Vagina (tissue), 2 donors: ENCODE measurements at regions not wholly inside any gene's neighbourhood (a gene's known extent, or its start where the extent isn't known, plus 50 kb on each side); places are given as distances from the start of the nearest gene placed in this dataset.

Experiments used
- POLR2A ChIP-seq, 2 donors: fragments of 450-650 bp; IDR thresholded peaks; one replicate each; pipeline ENCODE4 v1.6.1; 2017; ENCODE audit warnings: antibody characterized with exemption in 2 of 2, mild to moderate bottlenecking in 2 of 2, moderate library complexity in 2 of 2
- POLR2AphosphoS5 ChIP-seq, 2 donors: sonication (generic); formaldehyde crosslinking; IDR thresholded peaks; one replicate each; pipeline ENCODE4 v1.9.0; 2017; ENCODE audit warnings: antibody characterized with exemption in 2 of 2, mild to moderate bottlenecking in 2 of 2, low read depth in 1 of 2; ENCODE audit not compliant: insufficient read depth in 1 of 2
- TF ChIP-seq, protein P1 (sequence below), 3 experiments: fragments of 450-650 bp in 2 of 3; fragments of 200-600 bp in 1 of 3; sonication (generic) in 1 of 3; IDR thresholded peaks; one replicate each; pipeline ENCODE4 v1.5.1; 2017 to 2019; ENCODE audit warnings: antibody characterized with exemption in 3 of 3, mild to moderate bottlenecking in 2 of 3, moderate library complexity in 2 of 3

DNA sequence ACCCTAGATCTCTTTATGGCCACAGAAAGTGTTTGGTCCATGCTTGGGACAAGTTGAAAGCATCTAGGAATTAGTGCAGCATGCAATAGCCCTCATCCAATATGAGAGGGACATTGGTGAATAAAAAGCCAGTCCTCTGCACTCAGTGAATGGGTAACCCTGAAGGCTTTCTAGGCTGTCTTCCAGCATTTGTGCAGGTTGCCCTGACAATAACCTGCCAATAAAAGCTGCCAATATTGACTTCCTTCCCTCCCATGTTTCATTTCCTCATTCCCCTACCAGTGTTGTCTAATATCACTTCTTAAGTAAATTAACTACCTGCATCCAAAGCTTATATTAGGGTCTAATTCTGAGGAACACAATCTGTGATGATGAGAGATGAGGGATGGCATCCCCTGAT is 563.6 kb upstream of the NEGR1 start:
- TF ChIP-seq POLR2AphosphoS5 (IDR thresholded peaks at IDR 0.05; ENCODE audit: insufficient read depth in 1 of 2, low read depth in 1 of 2) = no peak
- TF ChIP-seq, protein P1, sequence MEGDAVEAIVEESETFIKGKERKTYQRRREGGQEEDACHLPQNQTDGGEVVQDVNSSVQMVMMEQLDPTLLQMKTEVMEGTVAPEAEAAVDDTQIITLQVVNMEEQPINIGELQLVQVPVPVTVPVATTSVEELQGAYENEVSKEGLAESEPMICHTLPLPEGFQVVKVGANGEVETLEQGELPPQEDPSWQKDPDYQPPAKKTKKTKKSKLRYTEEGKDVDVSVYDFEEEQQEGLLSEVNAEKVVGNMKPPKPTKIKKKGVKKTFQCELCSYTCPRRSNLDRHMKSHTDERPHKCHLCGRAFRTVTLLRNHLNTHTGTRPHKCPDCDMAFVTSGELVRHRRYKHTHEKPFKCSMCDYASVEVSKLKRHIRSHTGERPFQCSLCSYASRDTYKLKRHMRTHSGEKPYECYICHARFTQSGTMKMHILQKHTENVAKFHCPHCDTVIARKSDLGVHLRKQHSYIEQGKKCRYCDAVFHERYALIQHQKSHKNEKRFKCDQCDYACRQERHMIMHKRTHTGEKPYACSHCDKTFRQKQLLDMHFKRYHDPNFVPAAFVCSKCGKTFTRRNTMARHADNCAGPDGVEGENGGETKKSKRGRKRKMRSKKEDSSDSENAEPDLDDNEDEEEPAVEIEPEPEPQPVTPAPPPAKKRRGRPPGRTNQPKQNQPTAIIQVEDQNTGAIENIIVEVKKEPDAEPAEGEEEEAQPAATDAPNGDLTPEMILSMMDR (IDR thresholded peaks at IDR 0.05) = no peak
- no peak for TF ChIP-seq POLR2A (IDR thresholded peaks at IDR 0.05)
